NCI-H2196 treated with DMSO at 0.1 percent for 48 hours (cell line): ENCODE measurements at regions not wholly inside any gene's neighbourhood (a gene's known extent, or its start where the extent isn't known, plus 50 kb on each side); places are given as distances from the start of the nearest gene placed in this dataset.
"Not testable (repeated sequence)": the region's sequence is repeated elsewhere in the genome, so short reads cannot be mapped to it uniquely, and the experiment has no call there.

Experiments used
- DNase-seq: peaks from one replicate; lab custom pipeline; 2025; ENCODE audit not compliant: unreplicated experiment; lab: John Stamatoyannopoulos, UW

DNA sequence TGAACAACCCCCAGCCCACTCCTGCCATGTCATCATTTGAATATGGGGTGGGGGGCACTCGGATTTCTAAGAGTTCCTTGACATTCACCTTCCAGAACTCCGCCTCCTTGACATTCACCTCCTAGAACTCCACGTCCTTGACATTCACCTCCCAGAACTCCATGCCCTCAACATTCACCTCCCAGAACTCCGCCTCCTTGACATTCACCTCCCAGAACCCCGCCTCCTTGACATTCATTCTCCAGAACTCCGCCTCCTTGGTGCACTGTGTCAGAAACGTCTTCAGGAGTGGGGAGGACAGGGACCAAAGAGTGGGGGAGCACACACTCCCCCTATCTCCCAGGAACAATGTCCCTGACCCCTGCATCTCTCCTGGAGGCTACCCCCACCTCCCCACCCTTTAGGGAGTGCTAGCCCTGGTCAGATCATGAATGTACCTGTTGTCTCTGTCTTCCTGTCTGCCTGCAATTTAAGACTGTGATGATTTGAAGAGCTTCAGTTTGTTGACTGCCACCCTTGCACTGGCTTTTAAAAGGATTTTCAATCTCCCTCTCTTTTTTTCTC is 110.1 kb downstream of the NPTX2 start:
- no peak for DNase-seq

DNA sequence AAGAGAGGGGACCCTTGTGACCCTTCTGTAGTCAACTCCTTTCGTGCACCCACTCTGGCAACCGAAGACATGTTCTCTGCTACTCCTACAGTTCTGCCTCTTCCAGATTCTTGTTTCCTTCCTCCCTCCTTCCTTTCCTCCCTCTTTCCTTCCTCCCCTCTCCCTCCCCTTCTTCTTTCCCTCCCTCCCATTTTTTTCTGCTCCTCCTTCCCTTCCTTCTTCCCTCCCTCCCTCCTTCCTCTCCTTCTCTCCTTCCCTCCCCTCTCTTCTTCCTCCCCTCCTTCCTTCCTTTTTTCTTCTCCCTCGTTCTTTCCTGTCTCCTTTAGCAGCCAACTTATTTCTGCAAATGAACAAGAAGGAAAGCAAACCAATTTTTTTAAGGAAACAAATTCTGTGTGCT is 111.5 kb downstream of the NPTX2 start:
- DNase-seq: no peak

DNA sequence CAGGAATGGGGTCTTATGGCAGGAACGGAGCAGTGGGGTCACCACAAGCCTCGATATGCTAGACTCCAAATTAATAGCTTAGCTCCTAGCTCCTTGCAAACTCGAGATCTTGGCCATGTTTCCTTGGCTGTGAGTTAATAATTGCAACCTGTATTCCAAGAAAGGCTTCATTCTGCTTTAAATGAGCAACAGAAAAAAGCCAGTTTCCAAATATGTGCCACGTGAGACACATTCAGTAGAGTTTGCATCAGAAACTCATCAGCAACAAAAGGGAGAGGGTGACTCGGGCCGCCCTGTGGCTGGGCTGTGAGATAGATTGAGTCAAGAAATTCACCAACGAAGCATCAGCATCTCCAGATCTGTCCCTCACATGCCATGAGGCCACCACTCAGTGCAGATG is 112.0 kb downstream of the NPTX2 start:
- no peak for DNase-seq

DNA sequence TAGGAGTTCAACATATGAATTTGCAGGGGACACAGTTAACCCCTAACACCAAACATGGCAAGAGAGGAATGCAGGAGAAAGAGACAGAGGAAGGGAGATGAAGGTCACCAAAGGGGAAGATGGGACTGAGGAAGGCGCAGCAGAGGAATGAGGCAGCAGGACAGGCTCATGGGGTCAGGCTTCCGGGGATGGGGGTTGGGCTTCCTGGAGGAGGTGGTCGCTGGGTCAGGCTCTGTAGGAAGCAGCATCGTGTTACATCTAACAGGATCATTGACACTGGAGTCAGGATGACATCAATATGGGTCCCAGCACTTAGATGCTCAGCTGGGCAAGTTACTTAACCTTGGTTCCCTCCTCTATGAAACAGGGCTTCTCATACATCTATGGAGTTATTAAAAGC is 113.2 kb downstream of the NPTX2 start:
- no peak for DNase-seq

DNA sequence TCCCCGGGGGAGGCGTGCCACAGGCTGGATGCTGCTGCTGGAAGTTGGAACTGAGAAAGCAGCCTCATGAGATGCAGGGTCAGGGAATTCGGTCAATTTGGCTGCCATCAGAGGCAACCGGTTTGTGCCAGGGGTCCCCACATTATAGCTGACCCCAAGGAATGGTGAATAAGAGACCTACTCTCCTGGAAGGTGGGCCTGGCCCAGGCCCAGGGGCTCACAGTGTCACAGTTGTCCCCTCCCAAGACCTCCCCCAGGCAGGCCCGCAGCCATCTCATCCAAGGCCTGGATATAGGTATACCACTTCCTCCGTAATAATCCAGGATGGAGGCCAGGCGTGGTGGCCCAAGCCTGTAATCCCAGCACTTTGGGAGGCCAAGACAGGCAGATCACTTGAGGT is 114.6 kb downstream of the NPTX2 start:
- DNase-seq: no peak

DNA sequence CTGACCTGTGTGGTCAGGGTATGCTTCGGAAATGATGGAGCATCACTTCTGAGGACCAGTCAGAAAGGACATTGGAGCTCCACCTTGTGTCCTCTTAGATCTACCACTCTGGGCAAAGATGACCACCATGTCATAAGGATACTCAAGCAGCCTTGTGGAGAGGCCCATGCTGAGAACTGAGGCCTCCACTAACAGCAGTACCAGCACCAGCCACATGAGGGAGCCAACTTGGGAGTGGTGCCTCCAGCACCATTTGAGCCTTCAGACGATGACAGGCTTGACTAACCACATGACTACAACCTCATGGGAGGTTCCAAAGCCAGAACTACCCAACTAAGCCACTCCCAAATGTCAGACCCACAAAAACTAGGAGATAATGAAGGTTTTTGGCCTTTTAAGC is 116.0 kb downstream of the NPTX2 start:
- no peak for DNase-seq

DNA sequence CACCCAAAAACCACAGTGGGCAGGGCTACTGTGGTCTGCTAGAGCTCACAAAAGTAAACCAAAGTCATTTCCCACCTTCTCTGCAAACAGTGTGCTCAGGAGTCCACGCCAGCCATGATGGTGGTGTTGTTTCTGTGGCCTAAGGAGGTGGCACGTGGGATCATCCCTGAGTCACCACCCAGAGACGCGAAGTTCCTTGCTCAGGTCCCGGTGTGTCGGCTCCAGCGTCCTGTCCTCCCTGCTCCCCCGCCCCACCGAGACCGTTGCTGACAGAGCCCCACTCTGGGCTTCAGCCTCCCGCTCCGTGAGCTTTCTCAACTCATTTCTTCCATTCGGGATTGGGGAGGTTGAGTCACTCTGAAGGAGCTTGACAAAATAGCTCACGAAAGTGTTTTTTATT is 118.7 kb downstream of the NPTX2 start:
- no peak for DNase-seq

DNA sequence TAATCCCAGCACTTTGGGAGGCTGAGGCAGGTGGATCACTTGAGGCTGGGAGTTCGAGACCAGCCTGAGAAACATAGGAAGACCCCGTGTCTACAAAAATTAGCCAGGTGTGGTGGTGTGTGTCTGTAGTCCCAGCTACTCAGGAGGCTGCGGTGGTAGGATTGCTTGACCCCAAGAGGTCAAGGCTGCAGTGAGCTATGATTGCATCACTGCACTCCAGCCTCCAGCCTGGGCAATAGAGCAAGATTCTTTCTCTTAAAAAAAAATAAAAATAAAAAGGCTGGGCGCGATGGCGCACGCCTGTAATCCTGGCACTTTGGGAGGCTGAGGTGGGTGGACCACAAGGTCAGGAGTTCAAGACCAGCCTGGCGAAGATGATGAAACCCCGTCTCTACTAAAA is 119.4 kb downstream of the NPTX2 start:
- DNase-seq: not testable (repeated sequence)

DNA sequence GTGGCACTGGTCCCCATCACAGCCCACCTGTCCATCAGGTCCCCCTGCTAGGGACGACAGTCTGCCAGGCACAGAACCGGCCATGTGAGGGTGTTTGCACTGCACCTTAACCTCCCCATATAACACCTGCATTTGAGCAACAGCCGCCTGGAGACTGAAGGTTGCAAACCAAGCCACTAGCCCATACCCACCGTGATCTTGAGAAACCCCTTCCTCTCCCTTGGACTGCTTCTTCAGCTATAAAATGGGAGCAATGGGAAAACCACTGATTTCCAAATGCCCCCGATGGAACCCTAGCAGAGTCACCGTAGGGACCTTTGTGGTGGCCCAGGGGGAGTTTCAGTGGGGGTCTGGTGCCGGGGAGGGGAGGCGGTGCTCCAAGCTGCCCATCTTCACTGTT is 120.1 kb downstream of the NPTX2 start:
- DNase-seq: no peak

DNA sequence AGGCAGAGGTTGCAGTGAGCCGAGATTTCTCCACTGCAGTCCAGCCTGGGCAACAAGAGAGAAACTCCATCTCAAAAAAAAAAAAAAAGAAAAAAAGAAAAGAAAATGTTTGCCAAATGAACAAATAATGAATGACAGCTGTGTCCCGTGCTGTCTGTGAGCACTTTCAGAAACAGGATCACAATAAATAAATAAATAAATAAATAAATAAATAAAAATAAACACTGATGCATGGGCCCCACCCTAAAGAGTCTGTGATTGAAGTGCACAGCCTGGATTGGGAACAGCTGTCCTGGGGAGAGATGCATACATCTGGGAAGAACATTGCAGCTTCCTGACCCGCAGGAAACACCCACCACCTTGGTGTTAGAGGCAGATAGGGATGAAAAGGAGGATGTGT is 123.6 kb downstream of the NPTX2 start:
- no peak for DNase-seq

DNA sequence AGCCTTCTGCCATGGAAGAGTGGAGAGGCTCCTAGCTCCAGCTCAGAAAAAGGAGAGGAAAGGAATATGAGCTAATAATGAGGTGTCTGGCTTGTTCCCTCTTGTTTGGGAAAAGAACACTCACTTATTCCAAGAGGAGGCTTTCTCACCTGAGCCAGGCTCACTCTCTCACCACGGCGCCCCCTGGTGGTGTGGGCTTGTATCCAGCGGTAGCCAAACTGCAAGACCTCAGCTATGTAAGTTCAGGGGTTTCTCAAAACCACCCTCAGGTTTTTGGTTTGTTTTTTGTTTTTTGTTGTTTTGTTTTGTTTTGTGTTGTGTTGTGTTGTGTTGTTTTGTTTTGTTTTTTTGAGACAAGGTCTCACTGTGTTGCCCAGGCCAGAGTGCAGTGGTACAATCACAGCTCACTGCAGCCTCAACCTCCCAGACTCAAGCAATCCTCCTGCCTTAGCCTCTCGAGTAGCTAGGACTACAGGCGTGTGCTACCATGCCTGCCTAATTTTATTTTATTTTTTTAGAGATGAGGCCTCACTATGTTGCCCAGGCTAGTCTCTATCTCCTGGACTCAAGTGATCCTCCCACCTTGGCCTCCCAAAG is 124.0 kb downstream of the TMEM130 start:
- peak; percentile 1 for DNase-seq

DNA sequence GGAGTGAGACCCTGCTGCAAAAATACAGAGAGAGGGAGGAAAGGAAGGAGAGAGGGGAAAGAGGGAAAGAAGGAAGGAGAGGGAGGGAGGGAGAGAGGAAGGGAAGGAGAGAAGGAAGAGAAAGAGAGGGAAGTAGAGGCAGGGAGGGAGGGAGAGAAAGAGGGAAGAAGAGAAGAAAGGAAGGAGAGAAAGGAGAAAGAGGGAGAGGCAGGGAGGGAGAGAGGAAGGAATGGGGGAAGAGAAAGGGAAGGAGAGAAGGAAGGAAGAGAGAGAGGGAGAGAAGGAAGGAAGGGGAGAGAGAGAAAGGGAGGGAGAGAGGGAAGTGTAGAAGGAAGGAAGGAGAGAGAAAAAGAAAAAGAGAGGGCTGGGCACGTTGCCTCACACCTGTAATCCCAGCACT is 121.7 kb downstream of the TMEM130 start:
- no peak for DNase-seq

DNA sequence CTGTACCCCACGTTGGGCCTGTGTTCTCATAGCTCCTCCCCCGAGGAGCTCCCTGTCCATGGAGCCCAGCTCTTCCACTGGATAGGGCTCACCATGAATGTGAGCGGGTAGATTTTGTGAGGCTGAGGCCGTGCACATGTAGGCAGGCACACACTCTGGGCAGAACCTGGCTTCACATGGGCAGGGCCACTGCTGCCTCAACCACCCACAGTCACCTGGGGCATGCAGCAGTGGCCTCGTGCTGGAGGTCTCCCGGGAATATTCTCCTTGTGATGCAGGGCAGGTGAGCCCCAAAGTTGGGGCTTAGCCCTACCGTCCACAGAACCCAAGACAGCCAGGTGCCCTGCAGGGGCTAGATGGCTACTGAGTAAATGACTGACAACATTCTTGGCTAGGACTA is 116.6 kb downstream of the TMEM130 start:
- no peak for DNase-seq

DNA sequence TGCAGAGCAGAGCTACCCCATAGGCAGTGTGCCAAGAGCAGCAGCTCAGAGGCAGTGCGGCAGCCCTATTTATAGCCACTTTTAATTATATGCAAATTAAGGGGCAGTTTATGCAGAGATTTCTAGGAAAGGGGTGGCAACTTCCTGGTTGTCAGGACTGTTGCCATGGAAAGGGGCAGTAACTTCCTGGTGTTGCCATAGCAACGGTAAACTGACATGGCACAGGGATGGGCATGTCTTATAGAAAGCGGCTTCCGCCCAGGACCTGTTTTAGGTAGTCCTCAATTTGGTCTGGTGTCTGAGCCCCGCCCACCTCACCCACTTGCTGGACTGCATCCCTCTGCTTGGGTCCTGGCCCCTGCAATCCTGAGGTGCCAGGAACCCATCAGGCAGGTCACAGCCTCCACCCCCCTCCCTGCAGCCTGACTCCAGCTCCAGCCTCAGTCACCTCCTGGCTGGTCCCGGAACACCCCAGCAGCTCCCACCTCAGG is 115.8 kb downstream of the TMEM130 start:
- DNase-seq: peak; percentile 2

DNA sequence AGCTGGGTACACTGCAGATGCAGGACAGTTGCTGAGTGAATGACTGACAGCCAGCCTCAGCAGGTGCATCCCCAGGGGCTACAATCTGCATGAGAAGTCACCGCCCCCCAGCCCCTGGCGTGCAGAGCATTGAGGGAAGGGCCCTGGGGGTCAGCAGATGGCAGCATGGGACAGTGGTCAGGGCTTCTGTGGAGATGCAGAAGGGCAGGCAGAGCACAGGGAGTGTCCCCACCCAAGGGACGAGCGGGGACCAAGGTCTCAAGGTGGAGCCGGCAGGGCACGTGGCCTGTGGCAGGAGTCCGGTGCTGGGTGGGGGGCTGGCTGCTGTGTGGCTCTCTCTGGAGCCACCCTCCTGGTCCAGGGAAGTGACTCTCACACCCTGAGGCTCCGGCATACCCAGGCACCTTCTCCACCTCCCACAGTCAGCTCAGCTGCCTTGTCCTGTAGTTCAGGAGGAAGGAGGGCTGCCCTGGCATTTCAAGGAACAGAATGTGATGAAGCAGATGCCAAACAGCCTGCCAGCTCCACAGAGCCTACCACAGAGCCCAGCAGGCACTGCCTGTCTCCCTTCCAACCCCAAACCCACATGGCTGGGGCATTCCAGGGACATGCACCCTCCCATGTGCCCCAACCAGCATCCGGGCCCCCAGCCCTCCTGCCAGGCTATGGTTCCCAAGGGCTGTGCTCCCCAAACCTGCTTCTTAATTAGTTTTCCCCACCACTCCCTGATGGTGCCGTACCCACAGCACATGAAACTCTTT is 114.5 kb downstream of the TMEM130 start:
- DNase-seq: no peak

DNA sequence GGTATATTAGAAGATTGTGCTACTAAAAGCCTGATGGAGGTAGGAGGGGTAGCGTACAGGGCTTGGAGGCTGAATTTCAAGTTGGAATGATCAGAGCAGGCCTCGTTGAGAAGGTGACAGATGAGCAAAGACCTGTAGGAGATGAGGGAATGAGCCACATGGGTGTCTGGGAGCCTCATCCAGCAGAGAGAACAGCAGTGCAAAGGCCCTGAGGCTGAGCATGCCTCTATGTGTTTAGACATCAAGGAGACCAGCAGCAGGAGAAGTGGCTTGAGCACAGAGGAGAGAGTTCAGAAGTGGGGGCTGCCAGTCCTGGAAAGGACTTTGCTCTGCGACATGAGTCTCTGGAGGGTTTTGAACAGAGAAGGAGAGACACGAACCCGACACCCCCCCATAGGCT is 111.7 kb downstream of the TMEM130 start:
- no peak for DNase-seq

DNA sequence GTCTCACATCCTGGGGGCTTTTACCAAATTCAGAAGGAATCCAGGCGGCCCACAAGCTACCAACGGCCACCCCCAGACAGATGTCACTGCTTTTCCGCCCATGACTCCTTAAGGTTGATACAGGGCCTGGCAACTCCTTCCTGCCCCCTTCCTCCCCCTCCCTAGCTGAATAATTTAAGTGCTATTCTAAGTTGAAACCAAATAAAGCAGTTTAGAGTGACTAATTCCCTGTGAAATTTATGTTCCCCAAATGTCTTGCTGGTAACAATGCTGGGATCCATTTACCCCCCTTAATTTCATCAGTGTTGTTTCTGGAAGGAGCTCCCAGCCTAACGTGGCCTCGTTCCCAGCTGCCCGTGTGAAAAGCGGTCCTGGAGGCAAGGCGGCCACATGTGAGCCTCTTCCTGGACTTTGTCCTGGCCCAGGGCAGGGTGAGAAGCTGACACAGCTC is 109.6 kb downstream of the TMEM130 start:
- DNase-seq: no peak

DNA sequence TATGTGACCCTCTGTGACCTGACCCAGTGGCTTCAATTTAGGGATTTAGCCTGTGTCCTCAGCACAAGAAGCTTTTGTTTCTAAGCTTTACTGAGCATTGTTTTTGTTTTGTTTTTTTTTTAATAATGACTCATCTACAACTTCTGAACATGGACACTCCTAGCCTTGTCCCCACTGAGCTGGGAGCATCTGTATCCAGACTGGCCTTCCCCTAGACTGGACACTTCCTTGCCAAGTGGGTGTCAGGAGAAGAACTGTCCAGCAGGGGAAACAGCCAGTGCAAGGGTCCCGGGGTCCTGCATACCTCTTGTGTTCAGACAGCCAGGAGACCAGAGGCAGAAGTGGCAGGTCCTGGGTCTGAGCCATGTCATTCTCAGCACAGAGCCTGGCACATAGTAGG is 108.6 kb downstream of the TMEM130 start:
- no peak for DNase-seq

DNA sequence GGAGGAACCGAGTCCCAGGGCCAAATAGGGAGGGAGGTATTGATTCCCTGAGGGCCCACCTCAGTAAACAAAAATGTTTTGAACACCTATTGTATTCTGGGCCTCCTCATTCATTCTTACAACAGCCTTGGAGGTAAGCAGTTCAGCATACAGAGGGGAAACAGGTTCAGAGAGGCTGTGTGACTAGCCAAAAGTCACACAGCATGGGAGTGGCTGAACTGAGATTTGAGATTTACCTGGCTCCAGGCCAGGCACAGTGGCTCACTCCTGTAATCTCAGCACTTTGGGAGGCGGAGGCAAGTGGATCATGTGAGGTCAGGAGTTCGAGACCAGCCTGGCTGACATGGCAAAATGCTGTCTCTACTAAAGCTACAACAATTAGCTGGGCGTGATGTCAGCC is 107.2 kb downstream of the TMEM130 start:
- DNase-seq: no peak

DNA sequence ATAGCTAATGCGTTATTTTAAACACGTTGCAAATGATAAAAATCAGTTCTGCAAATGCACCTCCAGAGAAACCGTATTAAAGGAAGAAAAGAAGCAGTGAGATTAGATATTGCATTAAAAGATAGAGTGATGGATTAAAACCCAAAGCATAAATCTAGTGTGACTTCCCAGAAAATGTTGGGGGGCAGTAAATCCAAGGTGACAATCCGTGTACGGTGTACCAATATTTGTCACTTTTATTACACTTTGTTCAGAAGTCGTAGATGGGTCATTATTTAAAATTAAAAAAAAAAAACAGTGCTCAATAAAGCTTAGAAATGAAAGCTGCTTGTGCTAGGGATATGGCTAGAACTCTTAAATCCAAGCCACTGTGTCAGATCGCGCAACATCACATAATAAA is 106.4 kb downstream of the TMEM130 start:
- no peak for DNase-seq

DNA sequence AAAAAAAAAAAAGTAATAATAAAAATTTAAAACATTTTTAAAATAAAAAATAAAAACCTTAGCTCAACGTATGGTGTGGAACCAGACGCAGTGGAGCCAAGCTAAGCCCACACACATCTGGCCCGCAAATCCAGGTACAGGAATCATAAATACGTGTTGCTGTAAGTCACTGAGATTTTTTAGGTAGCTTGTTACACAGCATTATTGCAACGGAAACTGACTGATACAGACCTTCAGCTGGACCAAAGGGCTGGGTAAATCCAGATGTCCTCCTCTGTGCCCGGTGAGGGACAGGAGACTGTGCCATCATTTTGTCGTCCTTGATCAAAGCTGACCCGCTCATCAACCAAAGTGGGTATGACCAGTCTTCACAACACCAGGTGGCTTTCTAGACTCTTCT is 104.9 kb downstream of the TMEM130 start:
- DNase-seq: no peak

DNA sequence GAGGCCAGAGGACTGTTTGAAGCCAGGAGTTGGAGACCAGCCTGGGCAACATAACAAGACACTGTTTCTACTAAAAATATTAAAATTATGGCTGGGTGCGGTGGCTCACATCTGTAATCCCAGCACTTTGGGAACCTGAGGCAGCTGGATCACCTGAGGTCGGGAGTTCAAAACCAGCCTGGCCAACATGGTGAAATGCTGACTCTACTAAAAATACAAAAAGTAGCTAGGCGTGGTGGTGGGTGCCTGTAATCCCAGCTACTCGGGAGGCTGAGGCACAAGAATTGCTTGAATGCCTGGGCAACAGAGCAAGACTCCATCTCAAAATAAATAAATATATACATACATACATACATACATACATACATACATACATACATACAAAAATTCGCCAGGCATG is 99.7 kb downstream of the TMEM130 start:
- DNase-seq: not testable (repeated sequence)
